HG03066 (cell line): ENCODE measurements at regions not wholly inside any gene's neighbourhood (a gene's known extent, or its start where the extent isn't known, plus 50 kb on each side); places are given as distances from the start of the nearest gene placed in this dataset.

Source experiments
- ATAC-seq: cut with Tn5 transposase; IDR thresholded peaks from one replicate; pipeline ENCODE4 v1.9.1; 2021; ENCODE audit warnings: low read depth; ENCODE audit not compliant: unreplicated experiment

DNA sequence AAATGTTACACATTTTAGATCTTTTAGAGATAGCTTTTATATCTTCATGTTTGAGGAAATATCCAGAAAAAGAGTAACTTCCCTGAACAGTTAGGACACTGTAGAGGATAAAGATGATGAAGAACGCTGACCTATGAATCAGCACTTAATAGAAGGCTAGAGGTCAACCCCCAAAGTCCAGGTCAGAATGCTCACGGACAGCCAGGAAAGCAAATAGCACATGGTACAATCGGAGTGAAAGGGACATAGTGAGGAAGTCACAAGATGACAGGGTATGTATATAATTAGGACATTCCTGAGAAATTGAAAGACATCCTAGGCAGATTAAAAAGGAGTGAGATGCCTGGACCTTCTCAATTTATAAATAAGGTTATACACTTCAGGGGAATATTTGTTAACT is 55.1 kb upstream of the CNTNAP4 start:
- ATAC-seq = no peak

DNA sequence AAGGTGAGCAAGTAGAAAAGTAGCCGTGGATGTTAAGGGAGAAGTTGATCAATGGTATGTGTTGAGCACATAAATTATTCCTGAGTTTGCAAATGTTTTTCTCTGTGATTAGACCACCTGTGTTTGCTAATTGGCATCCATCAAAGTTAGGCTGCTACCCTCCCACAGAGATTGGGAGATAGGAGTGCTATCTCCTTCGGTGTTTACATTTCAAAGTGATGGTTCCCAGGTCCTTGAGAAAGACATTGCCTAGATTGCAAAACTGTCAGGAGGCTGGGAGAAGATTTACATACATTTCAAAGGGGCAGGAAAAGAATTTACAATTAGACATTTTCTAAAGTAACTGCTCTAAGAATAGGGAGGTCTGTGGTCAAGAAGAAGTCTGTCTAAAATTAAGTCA is 54.3 kb upstream of the CNTNAP4 start:
- no peak for ATAC-seq

DNA sequence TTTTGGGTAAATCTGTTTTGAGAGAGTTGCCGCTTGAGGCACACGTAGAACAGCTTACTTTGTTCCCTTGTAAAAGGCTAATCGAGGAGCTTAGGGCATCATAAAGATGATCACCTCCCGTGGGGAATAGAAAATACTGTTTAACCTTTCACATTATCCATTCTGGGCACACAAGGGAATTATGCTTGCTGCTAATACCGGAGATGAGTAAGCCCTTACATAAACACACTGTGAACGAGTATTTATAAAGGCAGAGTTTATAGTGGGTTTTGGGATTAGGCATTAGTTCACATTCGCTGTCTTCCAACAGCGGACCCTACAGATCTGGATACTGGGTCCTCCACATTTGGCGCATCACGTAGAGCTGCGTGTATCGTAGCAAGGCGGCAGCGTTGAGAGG is 51.2 kb upstream of the CNTNAP4 start:
- no peak for ATAC-seq

DNA sequence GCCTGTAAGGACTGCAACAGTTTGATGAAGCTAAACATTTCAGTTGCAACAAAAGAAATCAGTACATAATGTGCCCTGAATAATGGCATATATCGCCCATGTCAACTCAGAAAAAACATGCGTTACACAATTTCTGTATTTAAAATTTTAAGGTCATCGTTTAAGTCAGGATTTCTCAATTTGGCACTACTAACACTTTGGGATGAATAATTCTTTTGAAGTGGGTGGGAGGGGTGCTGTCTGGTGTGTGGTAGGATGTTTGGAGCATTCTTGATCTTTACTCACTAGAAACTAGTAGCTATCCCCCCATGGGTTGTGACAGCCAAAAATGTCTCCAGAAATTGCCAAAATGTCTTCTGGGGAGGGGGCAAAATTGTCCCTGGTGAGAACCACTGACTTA is 50.7 kb upstream of the CNTNAP4 start:
- ATAC-seq = no peak
